SK-N-SH (cell line): ENCODE measurements at regions not wholly inside any gene's neighbourhood (a gene's known extent, or its start where the extent isn't known, plus 50 kb on each side); places are given as distances from the start of the nearest gene placed in this dataset.

Source experiments
- CTCF ChIA-PET: fragments of 300-600, 350-600 bp; formaldehyde crosslinking; extraction: SDS; loops from one replicate; lab custom pipeline; 2021; lab: Yijun Ruan, JAX
- POLR2A ChIA-PET: fragments of 350-600 bp; sonication (Branson Sonifier 250); formaldehyde crosslinking; extraction: SDS; loops from one replicate; lab custom pipeline; 2020; ENCODE audit warnings: antibody characterized with exemption, inconsistent platforms; lab: Yijun Ruan, JAX
- DNase-seq: peaks from one replicate; pipeline ENCODE4 v3.0.0; 2012
- H2AFZ ChIP-seq: fragments of 200-600 bp; sonication (generic); 2 replicates; pipeline ENCODE4 v1.8.1; 2016; ENCODE audit warnings: antibody characterized with exemption, mild to moderate bottlenecking, low read depth
- H3F3A ChIP-seq: fragments of 200-600 bp; sonication (generic); replicated peaks from 2 replicates; pipeline ENCODE3; 2016; ENCODE audit warnings: antibody characterized with exemption, mild to moderate bottlenecking; ENCODE audit not compliant: insufficient read depth
- H3K27ac ChIP-seq, 2 experiments: fragments of 200-500 bp in 1 of 2; fragments of 200-600 bp in 1 of 2; sonication (Bioruptor generic) in 1 of 2; sonication (generic), shearing (Covaris generic) in 1 of 2; 2 replicates each; pipeline versions ENCODE4 v1.5.1 to v1.6.1; 2014 to 2016; ENCODE audit warnings: low read depth in 2 of 2, inconsistent platforms in 1 of 2, low read length in 1 of 2, mild to moderate bottlenecking in 1 of 2, mixed read lengths in 1 of 2
- H3K27me3 ChIP-seq: fragments of 200-600 bp; sonication (generic), shearing (Covaris generic); 2 replicates; pipeline ENCODE4 v1.6.1; 2016; ENCODE audit warnings: mixed run types; ENCODE audit not compliant: insufficient read depth
- H3K36me3 ChIP-seq, 2 experiments: fragments of 200-500 bp in 1 of 2; fragments of 200-600 bp in 1 of 2; sonication (Bioruptor generic) in 1 of 2; sonication (generic) in 1 of 2; replicated peaks in 1 of 2; 2 replicates each; pipeline versions ENCODE3 to v1.5.1; 2014 to 2016; ENCODE audit warnings: low read length in 1 of 2, mild to moderate bottlenecking in 1 of 2; ENCODE audit not compliant: insufficient read depth in 2 of 2, control insufficient read depth in 1 of 2
- H3K4me1 ChIP-seq, 2 experiments: fragments of 200-500 bp in 1 of 2; fragments of 200-600 bp in 1 of 2; sonication (Bioruptor generic) in 1 of 2; sonication (generic), shearing (Covaris generic) in 1 of 2; 2 replicates each; pipeline versions ENCODE4 v1.5.1 to v1.6.1; 2014 to 2016; ENCODE audit warnings: low read depth in 1 of 2, low read length in 1 of 2, mixed run types in 1 of 2; ENCODE audit not compliant: insufficient read depth in 2 of 2, control insufficient read depth in 1 of 2
- H3K4me2 ChIP-seq: fragments of 200-600 bp; sonication (generic), shearing (Covaris generic); 2 replicates; pipeline ENCODE4 v1.6.1; 2017; ENCODE audit warnings: mixed run types
- H3K4me3 ChIP-seq, 2 experiments: fragments of 200-500 bp in 1 of 2; fragments of 200-600 bp in 1 of 2; sonication (Bioruptor generic) in 1 of 2; sonication (generic), shearing (Covaris generic) in 1 of 2; 2 replicates each; pipeline versions ENCODE4 v1.5.1 to v1.8.1; 2014 to 2016; ENCODE audit warnings: low read depth in 2 of 2, inconsistent platforms in 1 of 2, low read length in 1 of 2, mild to moderate bottlenecking in 1 of 2, mixed read lengths in 1 of 2, moderate library complexity in 1 of 2
- H3K79me2 ChIP-seq: fragments of 200-600 bp; sonication (generic); 2 replicates; pipeline ENCODE4 v1.8.1; 2017; ENCODE audit warnings: mild to moderate bottlenecking; ENCODE audit not compliant: insufficient read depth
- H3K9ac ChIP-seq: fragments of 200-600 bp; sonication (generic); 2 replicates; pipeline ENCODE4 v1.6.1; 2017; ENCODE audit warnings: mixed run types
- H3K9me2 ChIP-seq: fragments of 200-600 bp; sonication (generic); 2 replicates; pipeline ENCODE4 v1.6.1; 2017; ENCODE audit warnings: mixed run types
- H3K9me3 ChIP-seq: fragments of 200-600 bp; sonication (generic); 2 replicates; pipeline ENCODE4 v1.6.1; 2017; ENCODE audit warnings: mixed run types, mild to moderate bottlenecking, moderate library complexity
- H4K20me1 ChIP-seq: fragments of 200-600 bp; sonication (generic); 2 replicates; pipeline ENCODE4 v1.6.1; 2017; ENCODE audit warnings: mild to moderate bottlenecking, mixed run types; ENCODE audit not compliant: insufficient read depth
- CHD2 ChIP-seq: fragments of 150-350 bp; IDR thresholded peaks from 2 replicates; pipeline ENCODE4 v1.6.1; 2018; ENCODE audit warnings: low read length; ENCODE audit not compliant: partially characterized antibody
- GABPA ChIP-seq: IDR thresholded peaks from 2 replicates; pipeline ENCODE4 v1.4.0; 2012; ENCODE audit warnings: low read depth, mild to moderate bottlenecking
- MEF2A ChIP-seq: IDR thresholded peaks from 2 replicates; pipeline ENCODE4 v1.4.0; 2012; ENCODE audit warnings: low read depth, borderline replicate concordance
- NFIC ChIP-seq: IDR thresholded peaks from 2 replicates; pipeline ENCODE4 v1.4.0; 2012; ENCODE audit warnings: borderline replicate concordance
- RFX5 ChIP-seq: IDR thresholded peaks from 2 replicates; pipeline ENCODE4 v1.6.1; 2012; ENCODE audit warnings: mild to moderate bottlenecking, improper control_type of control experiment, low read length
- RXRA ChIP-seq: IDR thresholded peaks from 2 replicates; pipeline ENCODE4 v1.4.0; 2012; ENCODE audit warnings: low read depth, mild to moderate bottlenecking, borderline replicate concordance
- YY1 ChIP-seq: IDR thresholded peaks from 2 replicates; pipeline ENCODE4 v1.4.0; 2012; ENCODE audit warnings: low read depth, mild to moderate bottlenecking
- WGBS: methylation state at CpG from one replicate; pipeline ENCODE4 v1.1.6; 2017; ENCODE audit warnings: low lambda C conversion rate; 5-methylcytosine and 5-hydroxymethylcytosine counted together
- TF ChIP-seq, protein P1 (sequence below): IDR thresholded peaks from 2 replicates; pipeline ENCODE4 v1.4.0; 2012; ENCODE audit warnings: low read depth, borderline replicate concordance
- TF ChIP-seq, protein P2 (sequence below): IDR thresholded peaks from 2 replicates; pipeline ENCODE4 v1.4.0; 2012; ENCODE audit warnings: low read depth, borderline replicate concordance

DNA sequence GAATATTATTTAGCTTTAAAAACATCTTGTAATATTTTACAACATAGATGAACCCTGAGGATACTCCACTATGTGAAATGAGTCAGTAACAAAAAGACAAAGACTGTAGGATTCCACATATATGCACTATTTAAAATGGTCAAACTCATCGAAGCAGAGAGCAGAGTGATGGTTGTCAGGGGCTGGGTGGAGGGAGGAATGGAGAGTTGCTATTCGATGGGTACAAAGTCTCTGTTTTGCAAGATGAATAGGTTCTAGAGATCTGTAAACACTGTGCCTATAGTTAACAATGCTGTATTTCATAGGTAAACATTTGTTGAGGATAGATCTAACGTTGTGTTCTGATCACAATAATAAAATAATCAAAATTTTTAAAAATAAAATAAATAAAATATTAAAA is 1675.9 kb upstream of the CELF4 start:
- CTCF ChIA-PET = no interaction called here
- WGBS = 13% methylated on average over 3 of the region's 3 CpGs
- Histone ChIP-seq H3K9me3 (0 out of 2 replicates have a peak, but pooled peaks cover 3% of the 10 kb centered on the region), H3K27me3 (no peaks in the 10 kb centered on the region), H3K4me1 (no peaks in the 10 kb centered on the region), H3K9me2 (no peaks in the 10 kb centered on the region), H2AFZ (no peak overlapping the region), H3K36me3 (no peaks in the 10 kb centered on the region), H4K20me1 (no peaks in the 10 kb centered on the region), H3F3A (no peaks in the 10 kb centered on the region), H3K27ac (no peak overlapping the region), H3K79me2 (no peaks in the 10 kb centered on the region), H3K9ac (no peak overlapping the region), H3K4me2 (no peak overlapping the region), H3K4me3 (no peak overlapping the region)
- POLR2A ChIA-PET = no interaction called here
- DNase-seq = no peak
- no peak for TF ChIP-seq CHD2
- no peak for TF ChIP-seq RXRA
- TF ChIP-seq, protein P1, sequence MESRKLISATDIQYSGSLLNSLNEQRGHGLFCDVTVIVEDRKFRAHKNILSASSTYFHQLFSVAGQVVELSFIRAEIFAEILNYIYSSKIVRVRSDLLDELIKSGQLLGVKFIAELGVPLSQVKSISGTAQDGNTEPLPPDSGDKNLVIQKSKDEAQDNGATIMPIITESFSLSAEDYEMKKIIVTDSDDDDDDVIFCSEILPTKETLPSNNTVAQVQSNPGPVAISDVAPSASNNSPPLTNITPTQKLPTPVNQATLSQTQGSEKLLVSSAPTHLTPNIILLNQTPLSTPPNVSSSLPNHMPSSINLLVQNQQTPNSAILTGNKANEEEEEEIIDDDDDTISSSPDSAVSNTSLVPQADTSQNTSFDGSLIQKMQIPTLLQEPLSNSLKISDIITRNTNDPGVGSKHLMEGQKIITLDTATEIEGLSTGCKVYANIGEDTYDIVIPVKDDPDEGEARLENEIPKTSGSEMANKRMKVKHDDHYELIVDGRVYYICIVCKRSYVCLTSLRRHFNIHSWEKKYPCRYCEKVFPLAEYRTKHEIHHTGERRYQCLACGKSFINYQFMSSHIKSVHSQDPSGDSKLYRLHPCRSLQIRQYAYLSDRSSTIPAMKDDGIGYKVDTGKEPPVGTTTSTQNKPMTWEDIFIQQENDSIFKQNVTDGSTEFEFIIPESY = no peak
- TF ChIP-seq GABPA = no peak
- TF ChIP-seq MEF2A = no peak
- TF ChIP-seq NFIC = no peak

DNA sequence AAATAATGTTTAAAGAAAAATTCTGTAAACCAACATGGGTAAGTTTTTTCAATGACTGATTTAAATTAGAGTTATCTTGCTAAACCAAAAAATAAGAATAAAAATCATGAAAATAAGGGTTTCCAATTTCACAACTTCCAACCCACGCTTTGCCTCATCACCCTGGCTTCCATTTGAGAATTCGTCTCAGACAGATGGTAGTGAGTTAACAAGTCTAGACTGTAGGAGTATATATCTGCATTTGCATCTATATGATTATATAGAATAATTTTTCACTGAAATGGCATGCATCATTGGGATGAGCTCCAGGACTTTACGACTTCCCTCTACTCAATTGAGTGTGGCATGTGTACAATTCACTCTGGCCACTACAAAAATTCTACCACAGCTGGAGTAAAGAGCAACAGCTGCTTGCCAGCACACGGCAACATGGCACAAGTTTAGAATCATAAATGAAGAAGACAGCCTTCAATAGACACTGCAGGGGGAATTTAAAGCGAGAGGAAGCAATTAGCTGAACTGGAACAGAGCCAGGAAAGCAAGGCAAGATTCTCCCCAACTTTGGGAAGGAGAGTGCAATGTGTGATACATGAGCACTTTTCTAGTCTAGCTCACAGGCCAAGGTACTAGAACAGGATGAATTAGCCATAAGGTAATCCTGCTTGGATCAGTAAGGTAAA is 1673.5 kb upstream of the CELF4 start:
- WGBS = 18% methylated on average over 5 of the region's 5 CpGs
- no peak overlapping the region for H3K27ac ChIP-seq

More for the DNA sequence above, 1673.5 kb upstream of the CELF4 start:
- H3F3A ChIP-seq = no peaks in the 10 kb centered on the region
- H3K4me1 ChIP-seq = no peaks in the 10 kb centered on the region
- H3K9me2 ChIP-seq = no peaks in the 10 kb centered on the region
- TF ChIP-seq, protein P2, sequence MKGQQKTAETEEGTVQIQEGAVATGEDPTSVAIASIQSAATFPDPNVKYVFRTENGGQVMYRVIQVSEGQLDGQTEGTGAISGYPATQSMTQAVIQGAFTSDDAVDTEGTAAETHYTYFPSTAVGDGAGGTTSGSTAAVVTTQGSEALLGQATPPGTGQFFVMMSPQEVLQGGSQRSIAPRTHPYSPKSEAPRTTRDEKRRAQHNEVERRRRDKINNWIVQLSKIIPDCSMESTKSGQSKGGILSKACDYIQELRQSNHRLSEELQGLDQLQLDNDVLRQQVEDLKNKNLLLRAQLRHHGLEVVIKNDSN = no peak
- no peak for TF ChIP-seq RFX5
- TF ChIP-seq YY1 = no peak
- H3K9ac ChIP-seq = no peak overlapping the region
- ChIA-PET CTCF (no interaction called here), POLR2A (no interaction called here)
- no peaks in the 10 kb centered on the region for H4K20me1 ChIP-seq
- H3K9me3 ChIP-seq = 0 out of 2 replicates have a peak, but pooled peaks cover 3% of the 10 kb centered on the region
- H3K4me2 ChIP-seq = no peak overlapping the region
- H2AFZ ChIP-seq = no peak overlapping the region
- no peak overlapping the region for H3K4me3 ChIP-seq
- H3K79me2 ChIP-seq = no peaks in the 10 kb centered on the region
- no peaks in the 10 kb centered on the region for H3K27me3 ChIP-seq
- no peaks in the 10 kb centered on the region for H3K36me3 ChIP-seq
- no peak for DNase-seq
